Activated CD8-positive, alpha-beta memory T cell treated with anti-CD3 and anti-CD28 coated beads, Interleukin-2, amount 50 U/mL, for 4 hours (primary cell): ENCODE measurements at regions not wholly inside any gene's neighbourhood (a gene's known extent, or its start where the extent isn't known, plus 50 kb on each side); places are given as distances from the start of the nearest gene placed in this dataset.

ENCODE experiments used
- DNase-seq: peaks from one replicate; pipeline ENCODE4 v3.0.0-alpha.2; 2020

- DNase-seq, result no peak
Measured at GRCh38 chr12:47303995-47304560, 224.3 kb upstream of the AMIGO2 start.

- DNase-seq, result no peak
Measured at GRCh38 chr12:47303207-47303606, 223.4 kb upstream of the AMIGO2 start.

- DNase-seq, result no peak
Measured at GRCh38 chr12:47302111-47302671, 222.4 kb upstream of the AMIGO2 start.

- DNase-seq, result no peak
Measured at GRCh38 chr12:47299586-47299985, 219.8 kb upstream of the AMIGO2 start.

DNA sequence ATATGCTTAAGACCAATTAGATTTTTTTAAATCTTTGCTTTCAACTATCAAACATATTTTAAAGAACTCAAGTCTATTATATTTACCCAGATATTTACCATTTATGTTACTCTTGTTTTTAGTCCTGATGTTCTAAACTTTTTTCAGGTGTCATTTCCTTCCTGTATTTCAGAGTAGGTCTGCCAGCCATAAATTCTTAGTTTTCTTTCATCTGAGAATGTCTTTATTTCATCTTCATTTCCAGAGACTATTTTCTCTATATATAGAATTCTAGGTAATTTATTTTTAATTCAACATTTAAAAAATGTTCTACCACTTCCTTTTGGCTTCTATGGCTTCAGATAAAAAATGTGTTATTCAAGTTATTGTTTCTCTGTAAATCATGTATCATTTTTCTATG lies 218.2 kb upstream of the AMIGO2 start:
- DNase-seq, result no peak

DNA sequence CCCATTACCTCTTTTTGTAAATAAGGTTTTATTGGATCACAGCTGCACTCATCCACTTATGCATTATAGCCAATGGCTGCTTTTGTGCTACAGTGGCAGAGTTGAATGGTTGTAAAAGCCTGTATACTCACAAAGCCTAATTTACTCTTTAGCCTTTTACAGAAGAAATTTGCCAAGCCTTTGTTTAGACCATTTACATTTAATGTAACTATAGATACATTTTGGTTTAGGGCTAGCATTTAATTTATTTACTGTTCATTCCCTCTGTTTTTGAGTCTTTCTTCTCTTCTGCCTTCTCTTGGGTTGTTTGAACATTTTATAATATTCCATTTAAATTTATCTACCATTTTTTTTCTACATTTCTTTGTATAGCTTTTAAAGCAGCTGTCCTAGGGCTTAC lies 217.1 kb upstream of the AMIGO2 start:
- no peak for DNase-seq

- DNase-seq, result no peak
Measured at GRCh38 chr12:47293406-47293805, 213.6 kb upstream of the AMIGO2 start.

GRCh38 chr12:47286676-47287075 lies 206.9 kb upstream of the AMIGO2 start:
- DNase-seq, result no peak
